ENCODE measurements at regions not wholly inside any gene's neighbourhood (a gene's known extent, or its start where the extent isn't known, plus 50 kb on each side); places are given as distances from the start of the nearest gene placed in this dataset.
"Not testable (repeated sequence)": the region's sequence is repeated elsewhere in the genome, so short reads cannot be mapped to it uniquely, and the experiment has no call there.

- ChIA-PET POLR2A (interaction anchor here (0.7 kb wide), 1 partner anchor 71 kb away, joined by 3 read pairs; no protein-coding TSS in a partner anchor), CTCF (no interaction called here)
- no peak for DNase-seq (ENCODE audit: extremely low spot score)
- TF ChIP-seq CTCF (IDR thresholded peaks at IDR 0.05; ENCODE audit: control extremely low read depth, extremely low read depth, low read depth, missing control alignments): no peak
Measured at GRCh38 chr11:69205743-69206612, 50.2 kb downstream of the SMIM38 start.

DNA sequence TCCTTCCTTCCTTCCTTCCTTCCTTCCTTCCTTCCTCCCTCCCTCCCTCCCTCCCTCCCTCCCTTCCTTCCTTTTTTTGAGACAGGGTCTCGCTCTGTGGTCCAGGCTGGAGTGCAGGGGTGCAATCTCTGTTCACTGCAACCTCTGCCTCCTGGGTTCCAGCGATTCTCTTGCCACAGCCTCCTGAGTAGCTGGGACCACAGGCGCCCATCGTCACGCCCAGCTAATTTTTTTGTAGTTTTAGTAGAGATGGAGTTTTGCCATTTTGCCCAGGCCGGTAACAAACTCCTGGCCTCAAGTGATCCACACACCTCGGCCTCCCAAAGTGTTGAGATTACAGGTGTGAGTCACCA lies 50.9 kb downstream of the SMIM38 start:
- DNase-seq (ENCODE audit: extremely low spot score); CTCF ChIA-PET: not testable (repeated sequence)
- POLR2A ChIA-PET: interaction anchor here (0.7 kb wide), 1 partner anchor 70 kb away, joined by 3 read pairs; no protein-coding TSS in a partner anchor

DNA sequence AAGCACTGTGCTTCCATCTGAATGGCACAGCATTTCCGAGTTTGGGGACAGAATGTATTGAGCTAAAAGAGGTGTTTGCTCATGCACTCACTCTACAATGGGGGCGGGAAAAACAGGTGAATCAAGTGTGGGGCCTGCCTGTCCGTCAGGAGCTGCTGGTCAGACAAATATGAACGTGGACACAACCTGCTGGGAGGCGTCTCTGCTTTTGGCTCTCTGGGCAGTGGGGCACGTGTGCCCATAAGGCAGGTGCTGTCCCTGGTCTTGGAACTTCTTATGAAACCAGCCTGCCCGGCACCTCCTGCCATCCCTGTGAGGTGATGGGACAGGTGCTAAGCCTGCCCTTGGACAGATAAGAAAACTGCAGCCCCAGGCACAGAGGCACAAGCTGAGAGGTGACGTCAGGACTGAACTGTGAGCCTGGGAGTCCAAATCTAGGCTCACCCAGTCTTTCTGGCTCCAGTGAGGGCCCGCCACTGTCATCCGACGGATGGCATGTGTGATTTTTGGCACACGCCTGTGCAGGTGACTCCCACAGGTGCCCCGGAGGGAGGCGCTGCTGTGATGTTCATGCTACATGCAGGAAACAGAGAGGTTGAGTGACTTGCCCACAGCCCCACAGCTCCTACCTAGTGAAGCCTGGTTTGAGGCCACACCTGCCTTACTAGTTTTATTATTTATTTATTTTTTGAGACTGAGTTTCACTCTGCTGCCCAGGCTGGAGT lies 51.6 kb downstream of the SMIM38 start:
- ChIA-PET POLR2A (no interaction called here), CTCF (no interaction called here)
- no peak for TF ChIP-seq CTCF (IDR thresholded peaks at IDR 0.05; ENCODE audit: control extremely low read depth, extremely low read depth, low read depth, missing control alignments)
- no peak for DNase-seq (ENCODE audit: extremely low spot score)

DNA sequence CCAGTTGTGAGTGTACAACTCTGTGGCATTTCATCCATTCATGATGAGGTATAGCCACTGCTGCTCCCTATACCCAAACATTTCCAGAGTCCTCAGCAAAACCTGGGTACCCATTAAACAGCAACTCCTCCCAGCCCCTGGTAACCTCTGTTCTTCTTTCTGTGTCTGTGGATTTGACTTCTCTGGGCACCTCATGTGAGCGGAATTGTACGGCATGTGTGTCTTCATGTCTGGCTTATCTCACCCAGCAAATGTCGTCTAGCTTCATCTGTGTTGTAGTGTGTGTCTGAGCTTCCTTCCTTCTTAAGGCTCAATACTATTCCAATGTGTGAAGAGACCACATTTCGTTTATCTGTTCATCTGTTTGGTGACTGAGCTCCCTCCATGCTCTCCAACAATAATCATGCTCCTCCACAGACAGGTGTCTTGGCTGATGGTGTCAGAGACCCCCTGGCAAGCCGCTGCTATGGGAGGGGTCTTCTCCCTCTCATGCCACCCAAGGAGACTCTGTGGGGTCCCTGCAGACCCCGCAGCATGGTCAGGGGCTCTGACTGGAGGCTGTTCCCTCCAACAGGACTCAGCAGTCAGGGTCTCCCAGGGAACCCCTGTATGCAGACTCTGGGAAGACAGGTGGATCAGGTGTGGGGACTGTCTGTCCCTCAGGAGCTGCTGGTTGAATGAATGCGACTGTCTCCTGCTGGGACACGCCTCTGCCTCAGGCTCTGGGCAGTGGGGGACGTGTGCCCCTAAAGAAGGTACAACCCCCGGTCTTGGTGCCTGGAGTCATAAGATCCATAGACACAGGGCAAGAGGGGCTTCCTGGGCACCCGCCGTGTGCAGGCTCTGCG lies 52.7 kb downstream of the SMIM38 start:
- no peak for TF ChIP-seq CTCF (IDR thresholded peaks at IDR 0.05; ENCODE audit: control extremely low read depth, extremely low read depth, low read depth, missing control alignments)
- CTCF ChIA-PET: no interaction called here
- POLR2A ChIA-PET: no interaction called here

DNA sequence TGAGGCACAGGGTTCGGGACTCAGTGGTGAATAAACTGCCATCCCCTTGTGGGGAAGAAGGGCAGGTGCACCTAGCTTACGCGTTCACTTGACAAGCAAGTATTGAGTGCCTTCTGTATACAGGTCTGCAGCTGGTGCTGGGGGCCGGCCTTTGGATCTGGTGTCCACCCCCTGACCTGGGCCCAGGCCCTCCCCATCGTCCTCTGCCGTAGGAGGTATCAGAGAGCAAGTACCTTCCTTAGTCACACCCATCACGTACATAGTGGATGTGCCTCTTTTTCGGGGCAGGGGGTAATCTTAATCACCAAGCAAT lies 53.3 kb downstream of the SMIM38 start:
- DNase-seq (ENCODE audit: extremely low spot score): no peak
- TF ChIP-seq CTCF (IDR thresholded peaks at IDR 0.05; ENCODE audit: control extremely low read depth, extremely low read depth, low read depth, missing control alignments): no peak
- ChIA-PET POLR2A (no interaction called here), CTCF (no interaction called here)

More for the DNA sequence above, 52.7 kb downstream of the SMIM38 start:
- no peak for DNase-seq (ENCODE audit: extremely low spot score)

DNA sequence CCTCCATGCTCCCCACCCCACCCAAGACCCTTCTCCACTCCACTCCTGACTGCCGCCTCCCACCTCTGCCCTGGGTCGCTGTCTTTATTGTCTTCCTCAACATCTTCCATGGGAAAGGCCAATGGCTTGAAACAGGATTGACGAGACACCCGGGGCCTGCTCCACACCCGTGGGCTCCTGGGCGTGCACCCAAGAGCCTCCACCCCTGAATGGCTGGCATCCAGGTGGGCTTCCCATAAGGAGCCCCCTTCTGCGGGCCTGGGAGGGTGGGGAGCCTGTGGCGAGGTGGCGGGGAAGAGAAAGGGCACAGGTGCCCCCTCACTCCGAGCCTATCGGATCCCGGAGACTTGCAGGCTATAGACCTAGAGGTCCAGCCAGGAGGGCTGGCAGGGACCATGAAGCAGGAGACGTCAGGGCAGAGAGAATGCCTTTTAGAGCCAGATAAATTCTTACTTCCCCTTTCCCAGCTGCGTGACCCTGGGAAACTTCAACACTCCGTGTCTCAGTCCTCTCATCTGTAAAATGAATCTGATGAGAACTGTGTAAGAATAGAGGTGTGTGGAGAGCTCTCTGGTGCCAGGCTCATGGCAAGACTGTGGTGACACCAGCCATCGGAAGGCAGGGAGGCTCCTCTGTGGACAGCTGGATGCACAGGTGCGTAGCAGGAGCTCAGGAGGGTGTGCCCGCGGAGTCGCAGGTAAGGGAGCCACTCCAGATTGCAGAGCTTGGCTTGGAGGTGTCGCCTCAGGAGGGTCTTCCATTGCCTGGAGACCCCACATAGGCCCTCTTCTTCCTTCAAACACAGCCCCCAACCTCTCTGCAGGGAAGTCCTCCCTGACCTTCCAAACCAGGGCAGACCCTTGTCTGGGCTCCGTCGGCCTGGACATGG lies 53.9 kb downstream of the SMIM38 start:
- POLR2A ChIA-PET: no interaction called here
- CTCF ChIA-PET: interaction anchor here (1.4 kb wide), 1 partner anchor 12 kb away, joined by 4 read pairs; no protein-coding TSS in a partner anchor
- no peak for DNase-seq (ENCODE audit: extremely low spot score)
- TF ChIP-seq CTCF (IDR thresholded peaks at IDR 0.05; ENCODE audit: control extremely low read depth, extremely low read depth, low read depth, missing control alignments): no peak
